Osteocyte (in vitro differentiated cells): ENCODE measurements at regions not wholly inside any gene's neighbourhood (a gene's known extent, or its start where the extent isn't known, plus 50 kb on each side); places are given as distances from the start of the nearest gene placed in this dataset.
"Not testable (repeated sequence)": the region's sequence is repeated elsewhere in the genome, so short reads cannot be mapped to it uniquely, and the experiment has no call there.

Experiments
- DNase-seq: peaks from one replicate; pipeline ENCODE4 v3.0.0; 2021; ENCODE audit warnings: mixed read lengths; ENCODE audit not compliant: unreplicated experiment; ENCODE audit errors: extremely low spot score
- H3K27ac Mint-ChIP-seq: one replicate; pipeline ENCODE4 v1.8.0; 2021; ENCODE audit warnings: mild to moderate bottlenecking, mixed read lengths; ENCODE audit not compliant: unreplicated experiment
- H3K27me3 Mint-ChIP-seq: one replicate; pipeline ENCODE4 v1.8.0; 2021; ENCODE audit warnings: mixed read lengths; ENCODE audit not compliant: unreplicated experiment
- H3K36me3 Mint-ChIP-seq: one replicate; pipeline ENCODE4 v1.8.0; 2021; ENCODE audit warnings: mixed read lengths; ENCODE audit not compliant: unreplicated experiment
- H3K4me1 Mint-ChIP-seq: one replicate; pipeline ENCODE4 v1.8.0; 2021; ENCODE audit warnings: mixed read lengths; ENCODE audit not compliant: unreplicated experiment
- H3K4me3 Mint-ChIP-seq: one replicate; pipeline ENCODE4 v1.8.0; 2021; ENCODE audit warnings: mild to moderate bottlenecking, moderate library complexity, mixed read lengths; ENCODE audit not compliant: unreplicated experiment
- H3K9me3 Mint-ChIP-seq: one replicate; pipeline ENCODE4 v1.8.0; 2021; ENCODE audit warnings: mixed read lengths; ENCODE audit not compliant: unreplicated experiment
- TF ChIP-seq, protein P1 (sequence below): fragments of 200-600 bp; sonication (generic); IDR thresholded peaks from 2 replicates; pipeline ENCODE4 v1.5.0; 2021; ENCODE audit warnings: antibody characterized with exemption, mild to moderate bottlenecking, moderate library complexity

DNA sequence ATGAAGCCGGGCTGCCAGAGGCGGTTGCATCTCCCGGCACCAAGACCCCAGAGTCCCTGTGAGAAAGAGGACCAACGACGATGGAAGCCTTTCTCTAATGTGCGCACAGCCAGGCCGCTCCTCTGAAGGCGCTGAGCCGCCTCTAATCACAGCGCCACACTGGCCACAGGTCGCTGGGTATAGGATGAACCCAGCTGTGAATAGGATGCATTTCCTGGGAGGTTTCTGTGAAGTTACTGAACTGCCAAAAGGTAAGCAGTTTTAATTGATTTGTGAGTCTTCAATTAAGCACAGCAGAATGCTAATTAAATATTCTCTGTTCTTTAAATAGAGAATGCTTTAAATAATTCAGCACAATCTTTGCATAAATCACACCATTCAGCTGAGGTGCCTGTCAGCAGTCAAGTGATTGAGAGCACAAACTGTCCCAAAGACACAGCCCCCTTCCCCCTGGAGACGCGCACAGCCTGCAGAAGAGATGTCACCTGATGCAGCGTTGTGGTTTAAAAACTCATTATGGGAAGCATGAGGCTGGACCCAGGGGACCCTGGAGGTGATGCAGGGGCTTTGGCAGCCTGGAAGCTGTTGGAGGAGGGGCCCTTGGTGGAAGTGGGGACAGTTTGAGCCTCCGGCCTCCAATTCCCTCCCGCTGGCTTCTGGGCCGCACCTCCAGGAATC lies 98.1 kb downstream of the RTP5 start:
- peaks cover 20% of the 10 kb centered on the region for H3K4me1 Mint-ChIP-seq
- no peaks in the 10 kb centered on the region for H3K36me3 Mint-ChIP-seq

DNA sequence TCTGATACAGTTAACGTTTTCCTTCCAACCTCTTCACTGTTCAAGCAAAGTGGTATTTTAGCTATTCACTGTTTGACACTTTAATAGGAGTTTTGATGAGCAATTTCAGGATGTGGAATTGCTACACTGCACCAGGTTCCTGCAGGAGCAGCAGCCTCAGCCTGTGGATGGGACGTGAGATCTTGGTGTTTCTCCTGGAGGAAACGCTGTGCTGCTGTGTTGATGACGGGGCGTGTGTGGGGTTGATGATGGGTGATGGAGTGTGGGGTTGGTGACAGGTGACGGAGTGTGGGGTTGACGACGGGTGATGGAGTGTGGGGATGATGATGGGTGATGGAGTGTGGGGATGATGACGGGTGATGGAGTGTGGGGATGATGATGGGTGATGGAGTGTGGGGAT lies 98.9 kb downstream of the RTP5 start:
- DNase-seq, result no peak
- Mint-ChIP-seq H3K27ac (no peak overlapping the region), H3K27me3 (no peaks in the 10 kb centered on the region)

More for the DNA sequence above, 98.1 kb downstream of the RTP5 start:
- no peaks in the 10 kb centered on the region for H3K9me3 Mint-ChIP-seq
- H3K27me3 Mint-ChIP-seq, result peaks cover 2% of the 10 kb centered on the region
- H3K27ac Mint-ChIP-seq, result no peak overlapping the region
- DNase-seq, result no peak
- TF ChIP-seq, protein P1, sequence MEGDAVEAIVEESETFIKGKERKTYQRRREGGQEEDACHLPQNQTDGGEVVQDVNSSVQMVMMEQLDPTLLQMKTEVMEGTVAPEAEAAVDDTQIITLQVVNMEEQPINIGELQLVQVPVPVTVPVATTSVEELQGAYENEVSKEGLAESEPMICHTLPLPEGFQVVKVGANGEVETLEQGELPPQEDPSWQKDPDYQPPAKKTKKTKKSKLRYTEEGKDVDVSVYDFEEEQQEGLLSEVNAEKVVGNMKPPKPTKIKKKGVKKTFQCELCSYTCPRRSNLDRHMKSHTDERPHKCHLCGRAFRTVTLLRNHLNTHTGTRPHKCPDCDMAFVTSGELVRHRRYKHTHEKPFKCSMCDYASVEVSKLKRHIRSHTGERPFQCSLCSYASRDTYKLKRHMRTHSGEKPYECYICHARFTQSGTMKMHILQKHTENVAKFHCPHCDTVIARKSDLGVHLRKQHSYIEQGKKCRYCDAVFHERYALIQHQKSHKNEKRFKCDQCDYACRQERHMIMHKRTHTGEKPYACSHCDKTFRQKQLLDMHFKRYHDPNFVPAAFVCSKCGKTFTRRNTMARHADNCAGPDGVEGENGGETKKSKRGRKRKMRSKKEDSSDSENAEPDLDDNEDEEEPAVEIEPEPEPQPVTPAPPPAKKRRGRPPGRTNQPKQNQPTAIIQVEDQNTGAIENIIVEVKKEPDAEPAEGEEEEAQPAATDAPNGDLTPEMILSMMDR, result no peak
- H3K4me3 Mint-ChIP-seq, result no peak overlapping the region

DNA sequence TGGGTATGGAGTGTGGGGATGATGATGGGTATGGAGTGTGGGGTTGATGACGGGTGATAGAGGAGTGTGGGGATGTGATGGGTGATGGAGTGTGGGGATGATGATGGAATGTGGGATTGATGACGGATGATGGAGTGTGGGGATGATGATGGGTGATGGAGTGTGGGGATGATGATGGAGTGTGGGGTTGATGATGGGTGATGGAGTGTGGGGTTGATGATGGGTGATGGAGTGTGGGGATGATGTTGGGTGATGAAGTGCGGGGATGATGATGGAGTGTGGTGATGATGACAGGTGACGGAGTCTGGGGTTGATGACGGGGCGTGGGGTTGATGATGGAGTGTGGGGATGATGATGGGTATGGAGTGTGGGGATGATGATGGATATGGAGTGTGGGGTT lies 99.7 kb downstream of the RTP5 start:
- H3K27me3 Mint-ChIP-seq, H3K9me3 Mint-ChIP-seq, H3K27ac Mint-ChIP-seq, DNase-seq, H3K4me3 Mint-ChIP-seq, H3K36me3 Mint-ChIP-seq: not testable (repeated sequence)
- peaks cover 20% of the 10 kb centered on the region for H3K4me1 Mint-ChIP-seq

More for the DNA sequence above, 98.9 kb downstream of the RTP5 start:
- Mint-ChIP-seq H3K36me3 (no peaks in the 10 kb centered on the region), H3K4me1 (peaks cover 20% of the 10 kb centered on the region), H3K9me3 (no peaks in the 10 kb centered on the region), H3K4me3 (no peak overlapping the region)
- TF ChIP-seq, protein P1, result no peak

DNA sequence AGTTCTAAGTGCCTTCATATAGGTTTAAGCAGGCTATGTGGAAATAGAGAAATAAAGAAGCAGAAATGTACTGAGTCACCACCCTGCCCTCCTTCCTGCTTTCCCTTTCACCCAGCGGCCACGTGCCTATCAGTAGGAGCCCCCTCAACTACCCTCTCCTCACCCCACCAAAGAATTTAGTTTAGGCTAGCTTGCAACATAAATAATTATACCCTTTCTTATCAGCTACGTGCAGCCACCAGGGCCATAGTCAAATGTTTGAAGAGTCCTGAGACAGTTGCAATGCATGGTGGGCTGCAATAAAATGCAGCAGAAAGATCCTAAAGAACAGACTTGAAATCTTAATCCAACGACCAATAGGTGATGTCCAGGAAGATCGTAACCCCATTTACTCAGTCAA lies 101.2 kb downstream of the RTP5 start:
- H3K4me3 Mint-ChIP-seq, result no peak overlapping the region
- no peaks in the 10 kb centered on the region for H3K36me3 Mint-ChIP-seq
- DNase-seq, result no peak
- H3K4me1 Mint-ChIP-seq, result peaks cover 13% of the 10 kb centered on the region
- no peaks in the 10 kb centered on the region for H3K27me3 Mint-ChIP-seq
- no peak overlapping the region for H3K27ac Mint-ChIP-seq
- no peaks in the 10 kb centered on the region for H3K9me3 Mint-ChIP-seq
- TF ChIP-seq, protein P1, result no peak

DNA sequence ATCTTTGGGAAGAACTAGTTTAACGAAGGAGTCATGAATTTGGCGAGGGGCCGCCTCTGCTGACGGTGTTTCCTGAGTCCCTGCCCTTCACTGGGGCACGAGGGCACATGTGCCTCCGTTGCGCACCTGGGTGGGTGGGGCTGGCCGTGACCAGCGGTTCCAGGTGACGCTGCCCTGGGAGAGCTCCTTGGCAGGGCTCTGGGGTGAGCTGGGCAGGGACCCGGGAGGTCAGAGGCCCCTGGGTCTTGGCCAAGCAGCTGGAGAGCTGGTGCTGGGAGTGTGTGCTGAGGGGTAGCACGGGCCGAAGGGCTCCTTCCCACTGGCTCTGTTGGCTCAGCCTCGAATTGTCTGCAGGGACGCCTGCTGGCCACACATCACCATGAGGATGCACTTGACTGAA lies 104.6 kb downstream of the RTP5 start:
- H3K27ac Mint-ChIP-seq, result no peak overlapping the region
- H3K4me1 Mint-ChIP-seq, result no peaks in the 10 kb centered on the region
- no peak overlapping the region for H3K4me3 Mint-ChIP-seq
- no peak for DNase-seq
- TF ChIP-seq, protein P1, result no peak
- H3K9me3 Mint-ChIP-seq, result no peaks in the 10 kb centered on the region
- H3K36me3 Mint-ChIP-seq, result no peaks in the 10 kb centered on the region
- no peaks in the 10 kb centered on the region for H3K27me3 Mint-ChIP-seq
